ENCODE measurements at regions not wholly inside any gene's neighbourhood (a gene's known extent, or its start where the extent isn't known, plus 50 kb on each side); places are given as distances from the start of the nearest gene placed in this dataset.

DNA sequence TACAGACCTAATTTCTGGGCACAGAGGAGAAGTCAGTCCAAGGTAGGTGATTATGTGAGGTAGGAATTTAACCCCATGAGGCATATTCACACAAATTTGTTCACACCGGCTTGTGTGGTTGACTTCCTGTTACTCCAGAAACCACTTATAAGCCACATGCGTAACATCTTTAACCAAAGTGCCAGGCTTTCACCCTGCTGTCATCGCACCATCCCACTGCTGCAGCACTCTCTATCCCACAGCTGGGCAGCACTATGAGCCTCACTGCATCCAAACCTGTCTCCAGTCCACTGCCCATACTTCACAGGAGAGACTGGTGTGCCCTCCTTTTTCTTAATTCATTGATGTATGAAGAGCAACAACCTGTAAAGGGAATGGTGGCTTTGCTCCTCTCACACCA lies 128.2 kb upstream of the ARGLU1 start:
- TF ChIP-seq, protein P1, sequence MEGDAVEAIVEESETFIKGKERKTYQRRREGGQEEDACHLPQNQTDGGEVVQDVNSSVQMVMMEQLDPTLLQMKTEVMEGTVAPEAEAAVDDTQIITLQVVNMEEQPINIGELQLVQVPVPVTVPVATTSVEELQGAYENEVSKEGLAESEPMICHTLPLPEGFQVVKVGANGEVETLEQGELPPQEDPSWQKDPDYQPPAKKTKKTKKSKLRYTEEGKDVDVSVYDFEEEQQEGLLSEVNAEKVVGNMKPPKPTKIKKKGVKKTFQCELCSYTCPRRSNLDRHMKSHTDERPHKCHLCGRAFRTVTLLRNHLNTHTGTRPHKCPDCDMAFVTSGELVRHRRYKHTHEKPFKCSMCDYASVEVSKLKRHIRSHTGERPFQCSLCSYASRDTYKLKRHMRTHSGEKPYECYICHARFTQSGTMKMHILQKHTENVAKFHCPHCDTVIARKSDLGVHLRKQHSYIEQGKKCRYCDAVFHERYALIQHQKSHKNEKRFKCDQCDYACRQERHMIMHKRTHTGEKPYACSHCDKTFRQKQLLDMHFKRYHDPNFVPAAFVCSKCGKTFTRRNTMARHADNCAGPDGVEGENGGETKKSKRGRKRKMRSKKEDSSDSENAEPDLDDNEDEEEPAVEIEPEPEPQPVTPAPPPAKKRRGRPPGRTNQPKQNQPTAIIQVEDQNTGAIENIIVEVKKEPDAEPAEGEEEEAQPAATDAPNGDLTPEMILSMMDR (IDR thresholded peaks at IDR 0.05) = no peak
- TF ChIP-seq POLR2A (IDR thresholded peaks at IDR 0.05) = no peak
